Glutamatergic neuron (in vitro differentiated cells): ENCODE measurements at regions not wholly inside any gene's neighbourhood (a gene's known extent, or its start where the extent isn't known, plus 50 kb on each side); places are given as distances from the start of the nearest gene placed in this dataset.

Source experiments
- DNase-seq: peaks from one replicate; pipeline ENCODE4 v3.0.0; 2022
- H3K27ac Mint-ChIP-seq: one replicate; pipeline ENCODE4 v1.8.0; 2020; ENCODE audit warnings: mild to moderate bottlenecking, mixed read lengths, inconsistent platforms; ENCODE audit not compliant: unreplicated experiment
- H3K27me3 Mint-ChIP-seq: one replicate; pipeline ENCODE4 v1.8.0; 2020; ENCODE audit warnings: mild to moderate bottlenecking, moderate library complexity, mixed read lengths, inconsistent platforms; ENCODE audit not compliant: unreplicated experiment
- H3K36me3 Mint-ChIP-seq: one replicate; pipeline ENCODE4 v1.8.0; 2020; ENCODE audit warnings: mild to moderate bottlenecking, mixed read lengths, inconsistent platforms; ENCODE audit not compliant: unreplicated experiment
- H3K4me1 Mint-ChIP-seq: one replicate; pipeline ENCODE4 v1.8.0; 2020; ENCODE audit warnings: mild to moderate bottlenecking, low read depth, mixed read lengths, inconsistent platforms; ENCODE audit not compliant: unreplicated experiment
- H3K4me3 Mint-ChIP-seq: one replicate; pipeline ENCODE4 v1.8.0; 2020; ENCODE audit warnings: mild to moderate bottlenecking, mixed read lengths, inconsistent platforms; ENCODE audit not compliant: unreplicated experiment
- H3K9me3 Mint-ChIP-seq: one replicate; pipeline ENCODE4 v1.8.0; 2020; ENCODE audit warnings: mild to moderate bottlenecking, moderate library complexity, mixed read lengths, inconsistent platforms; ENCODE audit not compliant: unreplicated experiment
- TF ChIP-seq, protein P1 (sequence below): fragments of 200-600 bp; sonication (generic); IDR thresholded peaks from one replicate; pipeline ENCODE4 v1.5.0; 2021; ENCODE audit not compliant: partially characterized antibody, unreplicated experiment

DNA sequence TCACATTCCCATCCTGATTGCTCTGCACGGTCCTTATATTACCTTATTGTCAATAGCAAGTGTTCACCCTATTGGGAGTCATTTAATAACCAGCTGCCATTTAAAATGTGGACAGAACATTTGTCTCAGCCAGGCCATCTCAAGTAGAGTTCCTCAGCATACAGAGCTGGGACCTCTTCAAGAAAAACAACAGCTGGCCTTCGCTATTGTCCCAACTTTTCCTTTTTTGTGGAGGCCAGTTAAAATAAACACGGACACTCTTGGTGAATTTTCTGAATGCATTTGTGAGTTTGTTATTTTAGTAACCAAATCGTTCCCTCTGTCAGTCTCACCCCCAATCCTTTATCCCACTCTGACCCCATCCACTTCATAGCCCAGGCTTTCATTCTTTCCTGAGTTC lies 395.3 kb upstream of the PITX2 start:
- Mint-ChIP-seq H3K27me3 (peaks cover 1% of the 10 kb centered on the region), H3K4me3 (no peak overlapping the region), H3K27ac (no peak overlapping the region), H3K9me3 (no peaks in the 10 kb centered on the region), H3K4me1 (no peaks in the 10 kb centered on the region), H3K36me3 (no peaks in the 10 kb centered on the region)
- TF ChIP-seq, protein P1, sequence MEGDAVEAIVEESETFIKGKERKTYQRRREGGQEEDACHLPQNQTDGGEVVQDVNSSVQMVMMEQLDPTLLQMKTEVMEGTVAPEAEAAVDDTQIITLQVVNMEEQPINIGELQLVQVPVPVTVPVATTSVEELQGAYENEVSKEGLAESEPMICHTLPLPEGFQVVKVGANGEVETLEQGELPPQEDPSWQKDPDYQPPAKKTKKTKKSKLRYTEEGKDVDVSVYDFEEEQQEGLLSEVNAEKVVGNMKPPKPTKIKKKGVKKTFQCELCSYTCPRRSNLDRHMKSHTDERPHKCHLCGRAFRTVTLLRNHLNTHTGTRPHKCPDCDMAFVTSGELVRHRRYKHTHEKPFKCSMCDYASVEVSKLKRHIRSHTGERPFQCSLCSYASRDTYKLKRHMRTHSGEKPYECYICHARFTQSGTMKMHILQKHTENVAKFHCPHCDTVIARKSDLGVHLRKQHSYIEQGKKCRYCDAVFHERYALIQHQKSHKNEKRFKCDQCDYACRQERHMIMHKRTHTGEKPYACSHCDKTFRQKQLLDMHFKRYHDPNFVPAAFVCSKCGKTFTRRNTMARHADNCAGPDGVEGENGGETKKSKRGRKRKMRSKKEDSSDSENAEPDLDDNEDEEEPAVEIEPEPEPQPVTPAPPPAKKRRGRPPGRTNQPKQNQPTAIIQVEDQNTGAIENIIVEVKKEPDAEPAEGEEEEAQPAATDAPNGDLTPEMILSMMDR = no peak
- no peak for DNase-seq

- H3K4me1 Mint-ChIP-seq = no peaks in the 10 kb centered on the region
- H3K27ac Mint-ChIP-seq = no peak overlapping the region
- H3K4me3 Mint-ChIP-seq = no peak overlapping the region
- no peaks in the 10 kb centered on the region for H3K9me3 Mint-ChIP-seq
- no peak for DNase-seq
- no peaks in the 10 kb centered on the region for H3K36me3 Mint-ChIP-seq
- H3K27me3 Mint-ChIP-seq = peaks cover 1% of the 10 kb centered on the region
- TF ChIP-seq, protein P1 = no peak
Observed at GRCh38 chr4:111020476-111020875, 397.6 kb upstream of the PITX2 start.

- no peak overlapping the region for H3K4me3 Mint-ChIP-seq
- no peak overlapping the region for H3K27ac Mint-ChIP-seq
- DNase-seq = no peak
- TF ChIP-seq, protein P1 = no peak
- no peaks in the 10 kb centered on the region for H3K4me1 Mint-ChIP-seq
- H3K36me3 Mint-ChIP-seq = no peaks in the 10 kb centered on the region
- H3K27me3 Mint-ChIP-seq = peaks cover 1% of the 10 kb centered on the region
- H3K9me3 Mint-ChIP-seq = no peaks in the 10 kb centered on the region
Observed at GRCh38 chr4:111020961-111021360, 398.1 kb upstream of the PITX2 start.

- TF ChIP-seq, protein P1 = no peak
- Mint-ChIP-seq H3K27me3 (peaks cover 1% of the 10 kb centered on the region), H3K4me1 (no peaks in the 10 kb centered on the region), H3K27ac (no peak overlapping the region), H3K36me3 (no peaks in the 10 kb centered on the region), H3K9me3 (no peaks in the 10 kb centered on the region), H3K4me3 (no peak overlapping the region)
- no peak for DNase-seq
Observed at GRCh38 chr4:111022758-111023157, 399.9 kb upstream of the PITX2 start.

DNA sequence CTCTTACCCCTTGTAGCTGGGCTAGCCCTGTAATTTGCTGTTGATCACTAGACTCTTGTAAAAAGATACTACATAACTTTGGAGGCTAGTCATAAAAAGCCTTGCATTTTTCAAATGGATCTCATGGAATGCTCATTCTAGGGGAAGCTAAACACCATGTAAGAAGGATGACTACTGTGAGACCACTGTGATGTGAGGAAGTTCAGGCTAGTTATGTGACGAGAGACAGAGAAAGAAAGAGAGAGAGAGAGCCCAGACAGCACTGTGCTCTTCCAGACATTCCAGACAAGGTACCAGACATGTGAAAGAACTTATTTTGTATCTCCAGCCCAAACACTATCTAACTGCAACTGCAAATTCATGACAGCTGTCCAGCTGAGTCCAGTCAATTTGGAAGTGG lies 404.6 kb upstream of the PITX2 start:
- no peaks in the 10 kb centered on the region for H3K36me3 Mint-ChIP-seq
- TF ChIP-seq, protein P1 = no peak

More for the DNA sequence above, 404.6 kb upstream of the PITX2 start:
- no peak for DNase-seq
- no peak overlapping the region for H3K4me3 Mint-ChIP-seq
- no peaks in the 10 kb centered on the region for H3K4me1 Mint-ChIP-seq
- H3K27me3 Mint-ChIP-seq = no peaks in the 10 kb centered on the region
- H3K27ac Mint-ChIP-seq = no peak overlapping the region
- no peaks in the 10 kb centered on the region for H3K9me3 Mint-ChIP-seq
